HEK293 (cell line): ENCODE measurements at regions not wholly inside any gene's neighbourhood (a gene's known extent, or its start where the extent isn't known, plus 50 kb on each side); places are given as distances from the start of the nearest gene placed in this dataset.

ENCODE experiments used
- ATF2 ChIP-seq: fragments of 450-650 bp; formaldehyde crosslinking; IDR thresholded peaks from 2 replicates; pipeline ENCODE4 v1.5.1; 2016; ENCODE audit warnings: missing biosample characterization, missing genetic modification characterization, low read depth
- RBAK ChIP-seq: fragments of 450-650 bp; formaldehyde crosslinking; IDR thresholded peaks from 2 replicates; pipeline ENCODE4 v1.5.1; 2016; ENCODE audit warnings: missing biosample characterization, missing genetic modification characterization
- ZBTB21 ChIP-seq: fragments of 450-650 bp; formaldehyde crosslinking; IDR thresholded peaks from 2 replicates; pipeline ENCODE4 v1.5.1; 2017; ENCODE audit warnings: missing biosample characterization, missing genetic modification characterization
- ZBTB44 ChIP-seq: fragments of 450-650 bp; IDR thresholded peaks from 2 replicates; pipeline ENCODE4 v1.5.1; 2018; ENCODE audit warnings: missing biosample characterization, mild to moderate bottlenecking, missing genetic modification characterization
- ZNF274 ChIP-seq, 2 experiments: fragments of 200-500 bp in 1 of 2; fragments of 450-650 bp in 1 of 2; sonication (Bioruptor generic) in 1 of 2; formaldehyde crosslinking in 1 of 2; IDR thresholded peaks; 2 replicates each; pipeline versions ENCODE4 v1.5.1 to v1.6.1; 2014 to 2016; ENCODE audit warnings: borderline replicate concordance in 1 of 2, inconsistent platforms in 1 of 2, low read length in 1 of 2, missing biosample characterization in 1 of 2, missing genetic modification characterization in 1 of 2
- ZNF639 ChIP-seq: fragments of 450-650 bp; formaldehyde crosslinking; IDR thresholded peaks from 2 replicates; pipeline ENCODE4 v1.5.1; 2016; ENCODE audit warnings: missing biosample characterization, missing genetic modification characterization
- TF ChIP-seq, protein P1 (sequence below): fragments of 450-650 bp; formaldehyde crosslinking; IDR thresholded peaks from 2 replicates; pipeline ENCODE4 v1.5.1; 2016; ENCODE audit warnings: missing biosample characterization, missing genetic modification characterization

GRCh38 chr4:84031401-84031800 lies 467.7 kb downstream of the NKX6-1 start:
- TF ChIP-seq, protein P1, sequence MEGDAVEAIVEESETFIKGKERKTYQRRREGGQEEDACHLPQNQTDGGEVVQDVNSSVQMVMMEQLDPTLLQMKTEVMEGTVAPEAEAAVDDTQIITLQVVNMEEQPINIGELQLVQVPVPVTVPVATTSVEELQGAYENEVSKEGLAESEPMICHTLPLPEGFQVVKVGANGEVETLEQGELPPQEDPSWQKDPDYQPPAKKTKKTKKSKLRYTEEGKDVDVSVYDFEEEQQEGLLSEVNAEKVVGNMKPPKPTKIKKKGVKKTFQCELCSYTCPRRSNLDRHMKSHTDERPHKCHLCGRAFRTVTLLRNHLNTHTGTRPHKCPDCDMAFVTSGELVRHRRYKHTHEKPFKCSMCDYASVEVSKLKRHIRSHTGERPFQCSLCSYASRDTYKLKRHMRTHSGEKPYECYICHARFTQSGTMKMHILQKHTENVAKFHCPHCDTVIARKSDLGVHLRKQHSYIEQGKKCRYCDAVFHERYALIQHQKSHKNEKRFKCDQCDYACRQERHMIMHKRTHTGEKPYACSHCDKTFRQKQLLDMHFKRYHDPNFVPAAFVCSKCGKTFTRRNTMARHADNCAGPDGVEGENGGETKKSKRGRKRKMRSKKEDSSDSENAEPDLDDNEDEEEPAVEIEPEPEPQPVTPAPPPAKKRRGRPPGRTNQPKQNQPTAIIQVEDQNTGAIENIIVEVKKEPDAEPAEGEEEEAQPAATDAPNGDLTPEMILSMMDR (tag by site-specific recombination), result no peak
- TF ChIP-seq RBAK (tag by site-specific recombination) (no peak), ZNF639 (no peak), ZBTB44 (no peak), ZNF274 (IDR thresholded peaks at IDR 0.05; ENCODE audit: low read length) (no peak), ZNF274 (tag by site-specific recombination; IDR thresholded peaks at IDR 0.05; ENCODE audit: borderline replicate concordance) (no peak), ATF2 (no peak), ZBTB21 (tag by site-specific recombination) (no peak)
